HEK293T (cell line): ENCODE measurements at regions not wholly inside any gene's neighbourhood (a gene's known extent, or its start where the extent isn't known, plus 50 kb on each side); places are given as distances from the start of the nearest gene placed in this dataset.
A peak's percentile ranks its signal among the peaks of the same experiment; 100 is the strongest.

ENCODE experiments used
- CTCF ChIA-PET: fragments of 350-600 bp; formaldehyde crosslinking; extraction: SDS; loops from one replicate; lab custom pipeline; 2021; ENCODE audit warnings: antibody characterized with exemption, inconsistent platforms; lab: Yijun Ruan, JAX
- POLR2A ChIA-PET: fragments of 350-600 bp; formaldehyde crosslinking; extraction: SDS; loops from one replicate; lab custom pipeline; 2020; ENCODE audit warnings: antibody characterized with exemption, inconsistent platforms; lab: Yijun Ruan, JAX
- DNase-seq: peaks from one replicate; pipeline ENCODE4 v3.0.0; 2012; ENCODE audit warnings: mixed read lengths; ENCODE audit errors: extremely low spot score
- ARNT ChIP-seq: fragments of 450-650 bp; IDR thresholded peaks from 2 replicates; pipeline ENCODE4 v1.6.1; 2017; ENCODE audit warnings: mild to moderate bottlenecking
- BHLHE40 ChIP-seq: fragments of 450-650 bp; IDR thresholded peaks from 2 replicates; pipeline ENCODE4 v1.6.1; 2016; ENCODE audit warnings: mild to moderate bottlenecking, moderate library complexity, borderline replicate concordance
- CTBP1 ChIP-seq: fragments of 450-650 bp; IDR thresholded peaks from 2 replicates; pipeline ENCODE4 v1.6.1; 2016; ENCODE audit warnings: borderline replicate concordance
- ELF4 ChIP-seq: fragments of 450-650 bp; IDR thresholded peaks from 2 replicates; pipeline ENCODE4 v1.6.1; 2017; ENCODE audit warnings: antibody characterized with exemption
- FOXA1 ChIP-seq: fragments of 450-650 bp; IDR thresholded peaks from 2 replicates; pipeline ENCODE4 v1.6.1; 2016; ENCODE audit warnings: mild to moderate bottlenecking
- FOXK2 ChIP-seq: fragments of 450-650 bp; IDR thresholded peaks from 2 replicates; pipeline ENCODE4 v1.6.1; 2016; ENCODE audit warnings: mild to moderate bottlenecking
- FOXM1 ChIP-seq: fragments of 450-650 bp; IDR thresholded peaks from 2 replicates; pipeline ENCODE4 v1.6.1; 2017; ENCODE audit warnings: mild to moderate bottlenecking, borderline replicate concordance
- HDGF ChIP-seq: fragments of 450-650 bp; IDR thresholded peaks from 2 replicates; pipeline ENCODE4 v1.6.1; 2017; ENCODE audit warnings: antibody characterized with exemption, borderline replicate concordance
- L3MBTL2 ChIP-seq: fragments of 450-650 bp; conservative IDR thresholded peaks from 2 replicates; pipeline ENCODE4 v1.6.1; 2016; ENCODE audit warnings: mild to moderate bottlenecking
- LEF1 ChIP-seq: fragments of 450-650 bp; IDR thresholded peaks from 2 replicates; pipeline ENCODE4 v1.6.1; 2017; ENCODE audit warnings: mild to moderate bottlenecking, borderline replicate concordance
- NFRKB ChIP-seq: fragments of 450-650 bp; IDR thresholded peaks from 2 replicates; pipeline ENCODE4 v1.6.1; 2016; ENCODE audit warnings: mild to moderate bottlenecking, moderate library complexity
- PKNOX1 ChIP-seq: fragments of 450-650 bp; IDR thresholded peaks from 2 replicates; pipeline ENCODE4 v1.6.1; 2016
- SP1 ChIP-seq: fragments of 450-650 bp; IDR thresholded peaks from 2 replicates; pipeline ENCODE4 v1.6.1; 2017
- SUZ12 ChIP-seq: fragments of 450-650 bp; IDR thresholded peaks from 2 replicates; pipeline ENCODE4 v1.6.1; 2016; ENCODE audit warnings: mild to moderate bottlenecking
- TARDBP ChIP-seq: fragments of 450-650 bp; IDR thresholded peaks from 2 replicates; pipeline ENCODE4 v1.6.1; 2016
- ZNF384 ChIP-seq: fragments of 450-650 bp; IDR thresholded peaks from 2 replicates; pipeline ENCODE4 v1.6.1; 2016

- ChIA-PET POLR2A (interaction anchor here (0.6 kb wide), 1 partner anchor 361 kb away, joined by 3 read pairs; no protein-coding TSS in a partner anchor), CTCF (interaction anchor here (0.6 kb wide), 1 partner anchor 355 kb away, joined by 4 read pairs; the partner anchor contains the start of gene NSG2)
- no peak for TF ChIP-seq CTBP1
- TF ChIP-seq TARDBP: no peak
- TF ChIP-seq PKNOX1: no peak
- TF ChIP-seq FOXM1: no peak
- TF ChIP-seq BHLHE40: no peak
- no peak for TF ChIP-seq LEF1
- TF ChIP-seq FOXA1: no peak
- no peak for TF ChIP-seq ZNF384
- no peak for TF ChIP-seq NFRKB
- TF ChIP-seq SP1: no peak
- no peak for TF ChIP-seq HDGF
- TF ChIP-seq FOXK2: no peak
- TF ChIP-seq SUZ12: no peak
- TF ChIP-seq L3MBTL2: no peak
- DNase-seq: no peak
These were observed 323.9 kb upstream of the MSX2 start for GRCh38 chr5:174400461-174400860.

DNA sequence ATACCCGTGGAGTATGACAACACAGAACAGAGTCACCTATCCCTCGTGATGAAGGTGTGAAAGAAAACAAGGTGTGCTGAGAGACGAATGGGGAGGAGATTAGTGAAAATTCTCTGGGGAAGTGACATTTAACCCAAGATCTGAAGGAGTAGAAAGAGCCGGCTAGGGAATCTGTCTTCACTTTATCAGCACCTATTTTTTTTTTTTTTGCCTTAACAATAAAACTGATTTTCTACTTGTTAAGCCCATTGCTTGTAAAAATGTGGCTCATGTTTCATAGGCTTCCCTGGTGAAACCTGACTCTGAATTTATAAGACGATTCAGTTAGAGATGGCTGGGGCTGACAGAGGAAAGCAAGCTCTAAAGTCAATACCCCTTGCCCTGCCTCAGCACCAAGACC, 322.6 kb upstream of the MSX2 start:
- DNase-seq: no peak
- TF ChIP-seq ZNF384 (peak; percentile 88), CTBP1 (0 out of 2 replicates have a peak, but pooled peaks have one; percentile 43), HDGF (no peak), FOXM1 (no peak), TARDBP (no peak), FOXA1 (no peak), PKNOX1 (peak; percentile 44; the same call in 1 of the 2 replicates), L3MBTL2 (no peak; the same call in none of the 2 replicates), SP1 (no peak), BHLHE40 (no peak), NFRKB (no peak)
- ChIA-PET POLR2A (interaction anchor here (0.7 to 1.5 kb wide), 2 partner anchors 27 to 64 kb away, joined by 4 read pairs; no protein-coding TSS in a partner anchor), CTCF (interaction anchor here (0.6 to 1.5 kb wide), 6 partner anchors 10 to 286 kb away, joined by 3 to 7 read pairs (median 4); no protein-coding TSS in a partner anchor)

GRCh38 chr5:174402222-174402812, 322.1 kb upstream of the MSX2 start:
- ChIA-PET POLR2A (interaction anchor here (0.7 to 1.5 kb wide), 3 partner anchors 28 to 72 kb away, joined by 3 to 4 read pairs (median 4); no protein-coding TSS in a partner anchor), CTCF (interaction anchor here (0.6 to 1.5 kb wide), 7 partner anchors 10 to 285 kb away, joined by 3 to 7 read pairs (median 3); no protein-coding TSS in a partner anchor)
- DNase-seq: no peak
- TF ChIP-seq CTBP1 (no peak), HDGF (no peak), ZNF384 (no peak), FOXA1 (no peak), NFRKB (no peak), ELF4 (no peak), L3MBTL2 (no peak), FOXK2 (no peak), LEF1 (no peak), ARNT (no peak), SUZ12 (no peak), TARDBP (no peak), BHLHE40 (no peak), PKNOX1 (no peak), FOXM1 (no peak)

DNA sequence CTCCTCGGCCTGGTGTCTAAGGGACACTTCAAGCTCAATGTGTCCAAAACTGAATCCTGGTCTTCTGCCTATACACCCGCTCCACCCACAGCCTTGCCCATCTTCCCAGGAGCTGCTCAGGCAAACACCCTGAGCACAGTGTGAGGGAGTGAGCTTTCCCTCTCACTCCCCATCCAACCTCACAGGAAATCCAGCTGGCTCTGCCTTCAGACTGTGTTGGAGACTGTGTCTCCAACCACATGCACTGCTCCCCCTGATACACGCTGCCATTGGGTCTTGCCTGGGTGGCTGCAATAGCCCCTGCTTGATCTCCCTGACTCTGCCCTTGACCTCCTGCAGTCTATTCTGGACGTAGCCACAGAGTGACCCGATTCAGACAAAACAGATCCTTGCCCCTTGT, 319.5 kb upstream of the MSX2 start:
- TF ChIP-seq TARDBP: no peak
- no peak for TF ChIP-seq BHLHE40
- no peak for TF ChIP-seq SP1
- TF ChIP-seq PKNOX1: no peak
- no peak for TF ChIP-seq NFRKB
- TF ChIP-seq ZNF384: no peak
- TF ChIP-seq HDGF: no peak
- no peak for TF ChIP-seq ARNT
- TF ChIP-seq FOXA1: no peak
- TF ChIP-seq SUZ12: no peak
- TF ChIP-seq FOXM1: no peak
- TF ChIP-seq CTBP1: no peak
- TF ChIP-seq FOXK2: no peak
- TF ChIP-seq LEF1: no peak
- no peak for TF ChIP-seq L3MBTL2
- TF ChIP-seq ELF4: no peak
- ChIA-PET POLR2A (no interaction called here), CTCF (no interaction called here)
- DNase-seq: no peak

DNA sequence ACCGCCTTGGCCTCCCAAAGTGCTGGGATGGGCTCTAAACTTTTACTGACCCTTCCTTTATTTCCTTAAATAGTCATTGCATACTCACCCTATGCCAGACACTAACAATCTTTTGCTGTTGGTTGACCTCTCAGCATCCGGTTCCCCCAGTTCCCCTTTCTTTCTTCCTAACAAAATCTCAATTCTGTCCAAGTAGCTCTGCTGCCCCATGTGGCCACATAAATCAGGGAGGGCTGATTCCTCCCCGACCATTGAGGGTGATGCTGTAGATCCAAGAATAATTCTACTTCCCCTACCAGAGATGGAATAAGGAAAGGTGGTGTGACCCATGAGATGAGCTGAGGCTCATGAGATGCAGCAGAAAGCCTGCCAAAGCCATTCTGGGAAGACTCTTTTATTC, 315.3 kb upstream of the MSX2 start:
- TF ChIP-seq FOXK2 (no peak), ZNF384 (no peak), FOXM1 (no peak), ARNT (no peak), SUZ12 (no peak), CTBP1 (no peak), PKNOX1 (no peak), BHLHE40 (no peak), HDGF (no peak), FOXA1 (no peak), ELF4 (no peak), L3MBTL2 (no peak)
- peak; percentile 52 for DNase-seq
- ChIA-PET POLR2A (interaction anchor here (0.7 to 1.3 kb wide), 2 partner anchors 71 to 74 kb away, joined by 3 read pairs; no protein-coding TSS in a partner anchor), CTCF (interaction anchor here (0.6 to 2.0 kb wide), 4 partner anchors 9 to 81 kb away, joined by 3 to 9 read pairs (median 4); no protein-coding TSS in a partner anchor)
